ENCODE measurements at regions not wholly inside any gene's neighbourhood (a gene's known extent, or its start where the extent isn't known, plus 50 kb on each side); places are given as distances from the start of the nearest gene placed in this dataset.

DNA sequence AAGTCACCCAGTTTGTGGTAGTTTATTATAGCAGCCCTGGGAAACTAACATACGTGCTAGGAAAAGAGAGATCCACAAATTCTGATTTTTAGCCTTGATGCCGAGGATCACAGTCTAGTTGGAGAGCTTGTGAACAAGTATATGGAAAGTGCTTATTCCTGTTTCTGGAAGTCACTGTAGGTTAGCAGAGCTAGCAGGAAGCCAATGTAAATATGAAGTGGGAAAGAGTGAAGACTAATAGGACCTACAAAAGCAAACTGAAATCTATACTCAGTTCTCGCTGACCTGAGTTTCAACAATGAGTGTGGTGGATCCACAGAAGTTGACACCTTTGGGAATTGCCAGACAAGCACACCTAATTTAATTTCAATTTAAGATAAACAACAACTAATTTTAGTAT is 254.9 kb downstream of the PLK2 start:
- no peak overlapping the region for H3K4me3 ChIP-seq (ENCODE audit: low read depth, low read length)
- CTCF ChIA-PET = no interaction called here
- POLR2A ChIA-PET = no interaction called here
- no peak overlapping the region for H3K27ac Mint-ChIP-seq (ENCODE audit: unreplicated experiment)
- H3K36me3 ChIP-seq (ENCODE audit: control insufficient read depth, insufficient read depth, low read length) = no peaks in the 10 kb centered on the region
- BruUV-seq (replicated peaks) = no TSS peak
- H3K9me3 Mint-ChIP-seq (ENCODE audit: unreplicated experiment) = no peaks in the 10 kb centered on the region
- H3K36me3 Mint-ChIP-seq (ENCODE audit: insufficient read depth, unreplicated experiment) = no peaks in the 10 kb centered on the region
- H3K27me3 ChIP-seq (replicated peaks; ENCODE audit: control insufficient read depth, insufficient read depth, low read length) = no peaks in the 10 kb centered on the region
- H3K4me3 Mint-ChIP-seq (ENCODE audit: unreplicated experiment) = no peak overlapping the region
- H3K4me1 Mint-ChIP-seq (ENCODE audit: low read depth, unreplicated experiment) = no peaks in the 10 kb centered on the region
- intact Hi-C loops (cut with micrococcal nuclease; ENCODE audit: unreplicated experiment) = loop anchor here (5.0 kb wide), 1 partner anchor 257 kb away; the partner anchor contains the start of gene PLK2
- no peaks in the 10 kb centered on the region for H3K9me3 ChIP-seq
- no peak for DNase-seq
- TF ChIP-seq, protein P1, sequence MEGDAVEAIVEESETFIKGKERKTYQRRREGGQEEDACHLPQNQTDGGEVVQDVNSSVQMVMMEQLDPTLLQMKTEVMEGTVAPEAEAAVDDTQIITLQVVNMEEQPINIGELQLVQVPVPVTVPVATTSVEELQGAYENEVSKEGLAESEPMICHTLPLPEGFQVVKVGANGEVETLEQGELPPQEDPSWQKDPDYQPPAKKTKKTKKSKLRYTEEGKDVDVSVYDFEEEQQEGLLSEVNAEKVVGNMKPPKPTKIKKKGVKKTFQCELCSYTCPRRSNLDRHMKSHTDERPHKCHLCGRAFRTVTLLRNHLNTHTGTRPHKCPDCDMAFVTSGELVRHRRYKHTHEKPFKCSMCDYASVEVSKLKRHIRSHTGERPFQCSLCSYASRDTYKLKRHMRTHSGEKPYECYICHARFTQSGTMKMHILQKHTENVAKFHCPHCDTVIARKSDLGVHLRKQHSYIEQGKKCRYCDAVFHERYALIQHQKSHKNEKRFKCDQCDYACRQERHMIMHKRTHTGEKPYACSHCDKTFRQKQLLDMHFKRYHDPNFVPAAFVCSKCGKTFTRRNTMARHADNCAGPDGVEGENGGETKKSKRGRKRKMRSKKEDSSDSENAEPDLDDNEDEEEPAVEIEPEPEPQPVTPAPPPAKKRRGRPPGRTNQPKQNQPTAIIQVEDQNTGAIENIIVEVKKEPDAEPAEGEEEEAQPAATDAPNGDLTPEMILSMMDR (IDR thresholded peaks at IDR 0.05; ENCODE audit: insufficient read depth in 1 of 2, low read depth in 1 of 2, low read length in 1 of 2, severe bottlenecking in 1 of 2, unreplicated experiment in 1 of 2) = no peak
- no peaks in the 10 kb centered on the region for H3K4me1 ChIP-seq
- H3K27me3 Mint-ChIP-seq (ENCODE audit: insufficient read depth, unreplicated experiment) = no peaks in the 10 kb centered on the region

DNA sequence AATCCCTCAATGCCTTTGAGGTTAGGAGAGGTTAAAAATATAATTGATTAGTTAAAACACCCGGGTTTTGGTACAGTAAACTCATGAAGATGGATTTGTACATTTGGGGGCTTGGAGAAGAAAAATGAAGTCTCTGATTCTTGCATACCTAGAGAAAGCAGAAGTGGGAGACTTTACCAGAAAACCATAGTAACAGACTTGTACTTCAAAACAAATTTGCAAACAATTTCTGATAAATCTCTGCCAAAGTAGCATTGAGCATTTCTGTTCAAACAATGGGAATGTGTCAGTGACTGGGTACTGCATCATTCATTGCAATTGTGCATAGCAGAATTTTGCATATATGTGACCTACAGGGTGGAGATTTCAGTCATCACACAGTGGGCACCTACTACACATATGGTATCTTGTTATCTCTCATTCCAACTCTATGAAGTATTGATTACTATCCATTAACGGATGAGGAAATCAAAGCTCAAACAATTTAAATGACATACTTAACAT is 256.9 kb downstream of the PLK2 start:
- Mint-ChIP-seq H3K27ac (ENCODE audit: unreplicated experiment) (no peak overlapping the region), H3K9me3 (ENCODE audit: unreplicated experiment) (no peaks in the 10 kb centered on the region), H3K4me3 (ENCODE audit: unreplicated experiment) (no peak overlapping the region), H3K36me3 (ENCODE audit: insufficient read depth, unreplicated experiment) (no peaks in the 10 kb centered on the region), H3K4me1 (ENCODE audit: low read depth, unreplicated experiment) (no peaks in the 10 kb centered on the region), H3K27me3 (ENCODE audit: insufficient read depth, unreplicated experiment) (no peaks in the 10 kb centered on the region)
- Histone ChIP-seq H3K36me3 (ENCODE audit: control insufficient read depth, insufficient read depth, low read length) (no peaks in the 10 kb centered on the region), H3K4me3 (ENCODE audit: low read depth, low read length) (no peak overlapping the region), H3K4me1 (no peaks in the 10 kb centered on the region), H3K9me3 (no peaks in the 10 kb centered on the region), H3K27me3 (replicated peaks; ENCODE audit: control insufficient read depth, insufficient read depth, low read length) (no peaks in the 10 kb centered on the region)
- TF ChIP-seq, protein P1 (IDR thresholded peaks at IDR 0.05; ENCODE audit: insufficient read depth in 1 of 2, low read depth in 1 of 2, low read length in 1 of 2, severe bottlenecking in 1 of 2, unreplicated experiment in 1 of 2) = no peak
- intact Hi-C loops (cut with micrococcal nuclease; ENCODE audit: unreplicated experiment) = loop anchor here (5.0 kb wide), 1 partner anchor 259 kb away; the partner anchor contains the start of gene PLK2
- DNase-seq = no peak
- POLR2A ChIA-PET = no interaction called here
- no TSS peak for BruUV-seq (replicated peaks)
- CTCF ChIA-PET = no interaction called here

DNA sequence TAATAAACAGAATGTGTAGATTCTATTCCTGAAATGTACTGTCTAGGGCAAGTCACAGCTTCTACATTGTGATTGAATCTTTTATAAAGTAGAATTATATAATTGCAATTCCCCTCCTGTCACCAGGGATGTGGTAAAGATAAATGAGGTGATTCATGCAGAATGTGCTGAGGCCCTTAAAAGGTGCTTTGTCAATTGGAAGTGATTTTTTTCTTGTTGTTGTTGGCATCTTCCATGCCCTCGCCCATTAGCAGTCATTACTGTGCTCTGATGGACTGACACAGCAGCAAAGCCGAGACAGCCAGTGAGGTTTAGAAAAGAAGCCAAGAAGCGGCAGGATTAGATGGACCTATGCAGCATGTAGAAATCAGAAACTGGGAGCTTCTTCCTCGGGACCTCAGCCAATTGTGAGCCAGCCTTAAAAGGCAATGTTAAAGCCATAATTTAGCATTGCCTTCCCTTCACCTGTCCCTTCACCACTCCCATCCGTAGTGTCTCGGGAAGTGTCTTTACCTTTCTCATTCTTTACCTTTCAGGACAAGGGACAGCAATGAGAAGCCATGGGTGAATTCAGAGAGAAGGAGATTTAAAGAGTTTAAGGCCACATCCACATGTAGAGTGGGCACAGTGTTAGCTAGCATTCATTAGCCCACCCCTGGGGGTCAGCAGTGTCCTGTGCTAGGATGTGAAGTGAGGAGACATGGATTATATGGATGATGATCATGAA is 257.8 kb downstream of the PLK2 start:
- H3K27ac Mint-ChIP-seq (ENCODE audit: unreplicated experiment) = no peak overlapping the region
- H3K36me3 Mint-ChIP-seq (ENCODE audit: insufficient read depth, unreplicated experiment) = no peaks in the 10 kb centered on the region
- H3K4me3 Mint-ChIP-seq (ENCODE audit: unreplicated experiment) = no peak overlapping the region
- no peak for DNase-seq
- BruUV-seq (replicated peaks) = no TSS peak
- Histone ChIP-seq H3K4me1 (no peaks in the 10 kb centered on the region), H3K9me3 (no peaks in the 10 kb centered on the region), H3K36me3 (ENCODE audit: control insufficient read depth, insufficient read depth, low read length) (no peaks in the 10 kb centered on the region), H3K4me3 (ENCODE audit: low read depth, low read length) (no peak overlapping the region), H3K27me3 (replicated peaks; ENCODE audit: control insufficient read depth, insufficient read depth, low read length) (no peaks in the 10 kb centered on the region)
- TF ChIP-seq, protein P1 (IDR thresholded peaks at IDR 0.05; ENCODE audit: insufficient read depth in 1 of 2, low read depth in 1 of 2, low read length in 1 of 2, severe bottlenecking in 1 of 2, unreplicated experiment in 1 of 2) = no peak
- no peaks in the 10 kb centered on the region for H3K4me1 Mint-ChIP-seq (ENCODE audit: low read depth, unreplicated experiment)
- ChIA-PET CTCF (no interaction called here), POLR2A (no interaction called here)
- H3K27me3 Mint-ChIP-seq (ENCODE audit: insufficient read depth, unreplicated experiment) = no peaks in the 10 kb centered on the region
- intact Hi-C loops (cut with micrococcal nuclease; ENCODE audit: unreplicated experiment) = loop anchor here (5.0 kb wide), 1 partner anchor 260 kb away; the partner anchor contains the start of gene PLK2
- no peaks in the 10 kb centered on the region for H3K9me3 Mint-ChIP-seq (ENCODE audit: unreplicated experiment)
